ENCODE measurements at regions not wholly inside any gene's neighbourhood (a gene's known extent, or its start where the extent isn't known, plus 50 kb on each side); places are given as distances from the start of the nearest gene placed in this dataset.
A peak's percentile ranks its signal among the peaks of the same experiment; 100 is the strongest.

GRCh38 chr5:74059706-74060105 is 433.7 kb downstream of the ARHGEF28 start:
- no peak for DNase-seq (ENCODE audit: low spot score)

GRCh38 chr5:74056789-74057164 is 430.8 kb downstream of the ARHGEF28 start:
- peak; percentile 33 for DNase-seq (ENCODE audit: low spot score)

GRCh38 chr5:74056107-74056788 is 430.3 kb downstream of the ARHGEF28 start:
- DNase-seq (ENCODE audit: low spot score): no peak

GRCh38 chr5:74055486-74056106 is 429.6 kb downstream of the ARHGEF28 start:
- no peak for DNase-seq (ENCODE audit: low spot score)

GRCh38 chr5:74054641-74055421 is 428.8 kb downstream of the ARHGEF28 start:
- DNase-seq (ENCODE audit: low spot score): no peak

GRCh38 chr5:74054139-74054538 is 428.1 kb downstream of the ARHGEF28 start:
- DNase-seq (ENCODE audit: low spot score): no peak

GRCh38 chr5:74052441-74053221 is 426.6 kb downstream of the ARHGEF28 start:
- DNase-seq (ENCODE audit: low spot score): no peak

- DNase-seq (ENCODE audit: low spot score): no peak
These were observed 425.1 kb downstream of the ARHGEF28 start for GRCh38 chr5:74051076-74051475.

- DNase-seq (ENCODE audit: low spot score): peak; percentile 13
These were observed 418.9 kb downstream of the ARHGEF28 start for GRCh38 chr5:74044936-74045335.

GRCh38 chr5:74042959-74043358 is 417.0 kb downstream of the ARHGEF28 start:
- peak; percentile 86 for DNase-seq (ENCODE audit: low spot score)

- no peak for DNase-seq (ENCODE audit: low spot score)
These were observed 416.6 kb downstream of the ARHGEF28 start for GRCh38 chr5:74042559-74042958.

- no peak for DNase-seq (ENCODE audit: low spot score)
These were observed 415.9 kb downstream of the ARHGEF28 start for GRCh38 chr5:74041913-74042312.

- no peak for DNase-seq (ENCODE audit: low spot score)
These were observed 415.0 kb downstream of the ARHGEF28 start for GRCh38 chr5:74040811-74041491.

GRCh38 chr5:74040065-74040551 is 414.1 kb downstream of the ARHGEF28 start:
- DNase-seq (ENCODE audit: low spot score): no peak

- DNase-seq (ENCODE audit: low spot score): no peak
These were observed 411.3 kb downstream of the ARHGEF28 start for GRCh38 chr5:74037321-74037720.

GRCh38 chr5:74035521-74035937 is 409.5 kb downstream of the ARHGEF28 start:
- DNase-seq (ENCODE audit: low spot score): peak; percentile 69

- DNase-seq (ENCODE audit: low spot score): peak; percentile 86
These were observed 408.7 kb downstream of the ARHGEF28 start for GRCh38 chr5:74034733-74035132.

- DNase-seq (ENCODE audit: low spot score): no peak
These were observed 406.6 kb downstream of the ARHGEF28 start for GRCh38 chr5:74032617-74033016.

GRCh38 chr5:74031536-74031935 is 405.5 kb downstream of the ARHGEF28 start:
- no peak for DNase-seq (ENCODE audit: low spot score)

- DNase-seq (ENCODE audit: low spot score): no peak
These were observed 404.8 kb downstream of the ARHGEF28 start for GRCh38 chr5:74030821-74031220.

GRCh38 chr5:74030371-74030770 is 404.4 kb downstream of the ARHGEF28 start:
- no peak for DNase-seq (ENCODE audit: low spot score)
